Germinal center (tissue), 1 donor: ENCODE measurements at regions not wholly inside any gene's neighbourhood (a gene's known extent, or its start where the extent isn't known, plus 50 kb on each side); places are given as distances from the start of the nearest gene placed in this dataset.

ENCODE experiments used
- DNase-seq: peaks from one replicate; pipeline ENCODE4 v3.0.0; 2012; ENCODE audit warnings: mixed read lengths, low spot score

DNA sequence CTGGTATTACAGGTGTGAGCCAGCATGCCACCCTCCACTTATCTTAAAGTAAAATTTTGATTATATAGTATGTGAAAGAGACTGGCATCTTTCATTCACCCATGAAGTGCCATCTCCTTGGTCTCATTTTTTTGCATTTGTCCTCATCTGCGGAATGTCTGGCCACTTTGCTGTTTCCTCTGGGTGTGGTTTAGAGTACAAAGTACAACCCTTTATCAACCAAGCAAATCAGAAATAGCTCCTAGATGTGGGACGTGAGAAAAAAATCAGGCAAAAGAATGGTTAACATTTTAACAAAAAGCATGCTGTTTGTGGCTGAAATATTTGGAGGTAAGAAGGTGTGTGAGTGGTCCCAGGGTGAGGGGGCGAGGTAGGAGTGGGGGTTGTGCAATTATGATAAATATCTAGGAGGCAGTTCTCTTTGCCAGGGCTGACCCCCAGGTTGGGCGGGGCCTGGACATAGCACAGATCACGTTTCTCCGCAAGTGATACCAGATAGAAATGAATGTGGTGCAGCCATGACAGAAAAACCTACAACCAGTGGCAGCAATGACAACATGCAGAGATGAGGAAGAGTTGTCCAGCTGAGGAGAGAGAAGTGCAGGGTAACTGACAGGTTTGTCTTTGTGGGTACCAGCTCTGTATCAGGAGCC is 115.8 kb upstream of the SERTAD2 start:
- DNase-seq, result no peak

DNA sequence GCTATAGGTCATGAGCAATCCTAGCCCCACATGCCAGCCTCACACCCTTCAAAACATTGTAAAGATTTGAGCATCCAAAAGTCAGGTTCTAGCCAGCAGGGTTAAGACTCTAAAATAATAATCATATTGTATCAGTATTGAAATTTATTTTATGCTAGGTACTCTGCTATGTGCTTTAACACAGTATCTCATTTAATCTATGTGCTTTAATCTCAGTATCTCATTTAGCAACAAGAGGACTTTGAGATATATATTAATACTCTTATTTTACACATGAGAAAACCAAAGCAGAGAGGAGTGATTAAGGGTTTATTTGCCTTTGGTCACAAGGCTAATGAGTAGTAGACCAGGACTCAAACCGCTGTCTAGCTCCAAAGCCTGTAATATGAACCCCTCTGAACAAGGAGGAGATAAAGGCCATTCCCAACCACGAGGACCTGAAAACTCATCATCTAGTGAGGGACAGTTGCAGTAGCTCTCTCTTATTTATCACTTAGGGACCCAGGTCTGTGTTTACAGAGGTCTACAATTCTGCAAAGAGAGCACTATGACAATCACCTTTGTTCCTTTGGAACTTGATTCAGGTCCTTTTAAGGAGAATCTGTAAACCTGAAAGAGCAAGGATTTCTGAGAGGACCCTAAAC is 116.5 kb upstream of the SERTAD2 start:
- no peak for DNase-seq

DNA sequence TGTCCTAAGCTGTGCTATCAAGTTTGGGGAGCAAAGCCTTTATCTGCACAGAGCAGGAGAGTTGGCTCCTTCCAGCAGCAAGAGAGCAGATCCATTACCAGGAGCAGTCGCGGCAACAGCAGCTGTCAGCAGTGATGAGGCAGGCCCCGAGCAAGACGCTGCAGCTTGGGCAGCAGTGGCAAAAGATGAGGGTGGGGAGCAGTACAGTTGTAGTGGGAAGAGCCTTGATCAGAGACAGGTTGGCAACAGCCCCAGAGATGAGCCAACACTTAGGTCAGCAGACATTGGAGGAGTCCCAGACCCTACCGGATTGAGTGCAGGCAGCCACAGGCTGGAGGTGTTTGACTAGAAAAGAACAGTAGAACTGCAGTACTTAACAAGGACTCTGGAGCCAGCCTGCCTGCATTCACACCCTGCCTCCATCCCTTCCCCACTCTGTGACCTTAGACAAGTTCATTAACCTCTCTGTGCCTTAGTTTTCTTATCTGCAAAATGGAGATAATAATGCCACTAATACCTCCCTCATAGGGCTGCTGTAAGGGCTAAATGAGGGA is 117.1 kb upstream of the SERTAD2 start:
- DNase-seq, result no peak

DNA sequence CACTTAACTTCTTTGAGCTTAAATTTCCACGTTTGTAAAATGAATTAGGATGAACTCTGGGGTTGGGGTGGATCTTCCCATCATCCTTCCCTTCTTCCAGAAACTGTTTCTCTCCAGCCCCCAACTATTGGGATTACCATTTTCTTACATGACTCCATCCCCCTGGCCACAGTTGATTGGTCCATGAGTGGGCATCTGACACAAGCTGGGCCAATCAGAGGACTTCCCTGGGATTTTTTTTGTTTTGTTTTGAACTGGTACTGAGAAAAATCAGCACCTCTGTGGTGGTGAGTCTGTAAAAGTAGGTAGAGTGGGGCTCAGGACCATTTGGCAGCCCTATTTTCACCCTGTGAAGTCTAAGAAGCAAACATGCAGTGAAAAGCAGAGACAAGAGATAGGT is 118.0 kb upstream of the SERTAD2 start:
- no peak for DNase-seq

DNA sequence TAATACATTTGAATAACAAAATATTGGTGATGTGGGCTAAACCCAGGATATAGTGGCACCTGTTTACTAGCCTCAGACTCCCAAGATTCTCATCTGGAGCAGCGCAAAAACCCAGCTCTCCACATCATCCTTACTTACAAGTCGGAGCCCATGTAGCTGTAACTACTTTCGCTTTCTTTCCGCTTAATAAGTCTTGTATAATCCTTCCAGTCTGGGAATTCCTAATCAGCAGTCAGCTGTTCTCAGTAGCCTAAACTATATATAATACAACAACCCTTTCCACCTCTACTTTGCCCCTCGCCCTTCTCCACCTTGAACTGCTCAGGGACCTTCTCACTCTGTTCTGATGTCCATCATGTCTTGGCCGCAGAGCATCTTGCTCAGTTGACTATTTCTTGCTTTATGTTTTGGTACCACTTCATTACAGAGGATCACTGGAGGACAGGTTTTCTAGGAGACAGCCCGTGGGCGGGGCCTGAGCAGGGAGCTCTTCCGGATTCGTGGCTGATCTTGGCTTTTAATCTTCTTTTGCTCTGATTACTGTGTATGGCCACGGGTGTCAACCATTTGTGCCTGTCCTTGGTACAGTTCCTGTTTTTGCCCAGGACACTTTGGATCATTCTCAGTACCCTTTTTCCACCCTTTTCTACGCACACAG is 119.9 kb upstream of the SERTAD2 start:
- no peak for DNase-seq

DNA sequence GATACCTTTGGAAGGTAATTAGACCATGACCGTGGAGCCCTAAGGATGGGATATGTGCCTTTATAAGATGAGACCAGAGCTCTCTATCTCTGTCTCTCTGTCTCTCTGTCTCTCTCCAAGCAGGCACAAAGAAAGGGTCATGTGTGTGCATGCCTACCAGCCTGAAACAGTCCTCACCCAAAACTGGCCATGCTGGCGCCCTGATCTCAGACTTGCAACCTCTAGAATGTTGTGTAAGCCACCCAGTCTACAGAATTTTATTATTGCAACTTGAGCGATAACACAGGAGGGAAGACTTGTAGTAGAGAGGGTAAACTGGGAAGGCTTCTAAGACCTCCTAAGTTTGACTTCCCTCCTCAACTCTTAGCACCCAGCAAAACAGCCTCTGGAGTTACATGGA is 124.1 kb upstream of the SERTAD2 start:
- DNase-seq, result no peak

DNA sequence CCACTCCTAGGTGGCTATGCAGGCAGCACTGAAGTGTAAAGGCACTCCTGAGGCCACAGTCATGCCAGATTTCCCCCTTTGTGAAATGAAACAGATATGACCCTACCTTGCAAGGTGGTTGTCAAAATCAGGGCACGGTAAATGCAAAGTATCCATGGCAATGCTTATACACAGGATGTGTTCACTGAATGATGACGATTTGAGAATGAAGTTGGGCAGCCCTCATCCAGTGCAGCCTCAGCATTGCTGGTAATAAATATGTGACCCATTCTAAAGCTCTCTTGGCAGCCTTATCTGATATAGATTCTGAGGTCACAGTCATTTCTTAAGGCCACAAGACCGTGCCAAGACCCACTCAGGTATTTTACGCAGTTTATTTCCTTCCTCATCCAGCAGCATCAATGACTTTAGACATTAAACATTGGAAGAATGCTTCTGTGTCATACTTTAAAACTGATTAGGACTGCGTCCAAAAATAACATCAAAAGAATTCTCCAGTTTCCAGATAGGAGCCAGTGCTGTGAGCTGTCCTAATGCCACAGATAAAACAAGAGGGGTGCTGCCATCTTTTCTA is 125.5 kb upstream of the SERTAD2 start:
- no peak for DNase-seq

DNA sequence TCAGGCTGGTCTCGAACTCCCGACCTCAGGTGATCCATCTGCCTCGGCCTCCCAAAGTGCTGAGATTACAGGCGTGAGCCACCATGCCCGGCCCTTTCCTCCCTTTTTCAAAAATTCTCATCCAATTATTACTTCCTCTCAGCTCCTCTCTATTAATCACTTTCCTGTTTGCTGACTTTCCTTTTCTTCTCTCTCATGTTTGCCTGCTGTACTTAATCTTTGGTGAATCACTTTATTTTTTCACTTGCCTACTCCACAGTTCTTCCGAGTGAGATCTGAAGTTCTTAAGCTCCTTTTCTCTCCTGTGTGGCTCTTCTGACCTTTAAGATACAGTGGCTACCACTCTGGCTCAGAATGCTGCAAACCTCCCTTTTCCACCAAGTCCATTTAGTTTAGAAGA is 126.3 kb upstream of the SERTAD2 start:
- DNase-seq, result no peak

DNA sequence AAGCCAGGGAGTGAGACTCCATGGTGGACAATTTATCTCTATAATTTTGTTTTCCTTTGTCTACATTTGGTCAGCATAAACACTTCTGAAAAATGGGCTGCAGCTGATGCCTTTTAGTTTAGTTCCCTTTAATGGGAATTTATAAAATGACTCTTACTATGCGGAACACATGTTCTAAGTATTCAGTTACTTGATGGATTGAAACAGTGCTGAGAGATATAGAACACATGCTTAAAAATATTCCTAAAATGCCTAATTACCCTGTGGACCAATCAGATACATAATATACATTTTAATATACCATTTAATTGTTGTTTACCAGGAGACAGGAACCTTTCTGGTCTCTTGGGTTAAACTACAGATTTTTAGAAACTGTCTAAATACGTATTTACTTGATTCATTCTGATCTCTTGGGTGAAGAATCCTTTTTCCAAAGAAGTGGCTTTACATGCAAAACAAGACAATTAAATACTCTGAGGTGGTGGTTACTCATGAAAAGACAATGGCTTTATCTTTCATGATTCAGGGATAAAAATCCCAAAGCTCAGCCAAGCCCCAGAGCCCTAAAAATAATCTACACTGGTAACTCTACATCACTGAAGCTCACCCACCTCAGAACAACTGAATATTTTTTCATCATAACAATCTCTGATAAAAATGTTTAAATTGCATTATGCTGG is 128.1 kb upstream of the SERTAD2 start:
- DNase-seq, result no peak

DNA sequence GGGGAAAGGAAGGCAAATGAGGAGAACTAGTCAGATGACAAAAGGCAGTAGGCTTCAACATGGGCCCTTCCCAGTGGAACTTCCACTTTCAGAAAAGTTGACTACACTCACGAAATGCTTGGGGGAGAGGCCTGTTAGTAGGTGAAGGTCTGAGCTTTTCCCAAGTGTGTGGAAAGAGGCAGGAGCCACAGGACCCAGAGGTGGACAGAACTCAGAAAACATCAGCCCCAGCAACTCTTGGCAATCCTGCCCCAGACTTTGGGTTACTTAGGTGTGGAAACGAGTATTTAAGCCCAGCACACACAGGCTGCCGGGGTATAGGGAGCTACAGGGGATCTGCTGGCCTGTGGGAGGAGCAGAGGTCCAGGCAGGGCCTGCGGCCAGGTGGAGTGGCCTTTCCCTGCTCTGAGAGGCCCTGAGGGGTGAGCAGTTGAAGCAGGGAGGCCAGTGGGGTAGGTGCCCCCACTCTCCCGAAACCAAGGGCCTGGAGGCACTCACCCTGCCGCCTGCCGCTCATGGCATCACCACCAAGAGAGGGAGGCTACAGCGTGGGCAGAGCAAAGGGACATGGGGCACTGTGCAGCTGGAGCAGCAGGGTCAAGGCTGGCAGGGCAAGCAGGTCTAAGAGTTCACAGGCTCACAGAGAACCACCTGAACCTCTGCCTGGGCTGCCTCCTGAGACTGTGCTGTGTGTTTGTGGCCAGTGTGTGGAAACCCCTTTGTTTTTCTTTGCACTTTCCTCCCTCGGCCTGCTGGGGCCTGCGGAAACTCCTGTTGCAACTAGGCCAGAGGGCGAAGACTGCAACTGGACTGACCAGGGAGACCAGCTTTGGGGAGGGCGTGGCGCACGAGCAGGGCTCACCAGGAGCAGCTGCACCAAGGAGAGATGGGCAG is 130.7 kb upstream of the SERTAD2 start:
- no peak for DNase-seq

DNA sequence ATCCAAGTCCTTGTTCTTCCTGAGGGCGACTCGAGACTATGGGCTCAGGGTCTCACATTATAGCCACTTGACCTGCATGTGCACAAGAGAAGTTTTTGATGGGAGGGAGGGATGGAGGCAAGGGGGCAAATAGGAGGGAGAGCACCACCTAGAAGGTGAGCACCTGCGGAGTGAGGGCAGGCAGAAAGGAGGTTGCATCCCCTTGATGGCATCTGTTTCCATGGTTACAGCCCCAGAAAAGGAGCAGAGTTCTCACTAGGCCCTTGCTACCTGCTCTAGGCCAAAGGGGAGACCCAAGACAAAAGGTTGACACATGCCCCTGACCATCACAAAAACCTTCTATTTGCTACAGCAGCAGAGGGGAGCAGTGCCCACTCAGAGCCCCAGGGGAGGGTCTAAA is 131.5 kb upstream of the SERTAD2 start:
- no peak for DNase-seq

DNA sequence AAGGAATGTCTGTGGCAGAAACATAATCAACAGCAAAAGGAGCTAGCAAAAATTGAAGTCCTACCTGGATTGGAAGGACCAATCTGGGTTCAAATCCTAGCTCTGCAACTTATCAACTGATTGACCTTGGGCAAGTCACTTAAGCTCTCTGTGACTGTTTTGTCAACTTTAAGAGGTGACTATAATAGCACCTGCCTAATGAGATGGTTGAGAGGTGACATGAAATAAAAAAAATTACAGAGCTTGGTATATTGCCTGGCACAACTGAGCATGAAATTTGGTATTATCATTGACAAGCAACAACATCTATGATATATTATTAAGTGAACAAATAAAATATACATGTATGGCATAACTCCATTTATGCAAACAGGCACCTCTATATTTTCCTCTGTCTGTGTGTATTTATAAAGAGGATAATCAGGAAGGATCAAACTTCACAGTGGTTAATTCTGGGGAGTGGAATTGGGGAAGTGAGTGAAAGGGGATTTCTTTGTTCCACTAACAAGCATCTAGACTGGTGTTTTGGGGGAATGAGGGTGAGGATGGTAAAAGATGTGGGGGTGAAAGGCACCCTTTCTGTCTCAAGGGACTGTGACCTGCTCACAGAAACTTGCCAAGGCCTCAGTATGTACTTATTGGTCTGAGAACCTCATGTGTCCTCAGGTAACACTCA is 132.8 kb upstream of the SERTAD2 start:
- DNase-seq, result no peak

DNA sequence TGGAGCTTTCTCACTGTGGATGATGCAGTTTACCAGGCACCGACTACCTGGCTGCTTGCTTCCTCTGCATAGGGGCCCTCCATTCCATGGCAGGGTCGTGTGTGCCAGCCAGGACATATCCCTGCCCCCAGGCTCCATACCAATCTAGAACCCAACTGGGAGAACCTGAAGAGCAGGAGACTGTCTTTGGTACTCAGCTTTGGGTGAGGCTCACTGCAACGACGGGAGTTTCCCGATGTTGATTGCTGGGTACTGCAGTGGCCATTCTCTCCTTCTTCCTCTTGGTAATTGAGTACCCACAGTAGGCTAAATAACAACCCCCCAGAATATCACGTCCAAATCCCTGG is 133.3 kb upstream of the SERTAD2 start:
- DNase-seq, result no peak

DNA sequence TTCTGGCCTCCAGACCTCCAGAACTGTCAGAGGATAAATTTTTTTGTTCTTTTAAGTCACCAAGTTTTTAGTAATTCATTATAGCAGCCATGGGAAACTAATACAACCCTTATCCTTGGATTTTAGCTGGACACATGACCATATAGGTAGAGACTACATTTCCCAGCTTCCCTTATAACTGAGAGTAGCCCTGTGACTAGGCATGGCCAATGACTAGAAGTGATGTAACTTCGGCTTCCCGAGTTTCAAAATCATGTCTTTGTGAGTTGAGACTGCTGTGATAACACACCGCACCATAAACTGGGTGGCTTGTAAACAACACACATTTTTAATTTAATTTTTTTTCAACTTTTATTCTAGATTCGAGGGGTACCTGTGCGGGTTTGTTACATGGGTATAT is 134.0 kb upstream of the SERTAD2 start:
- no peak for DNase-seq

DNA sequence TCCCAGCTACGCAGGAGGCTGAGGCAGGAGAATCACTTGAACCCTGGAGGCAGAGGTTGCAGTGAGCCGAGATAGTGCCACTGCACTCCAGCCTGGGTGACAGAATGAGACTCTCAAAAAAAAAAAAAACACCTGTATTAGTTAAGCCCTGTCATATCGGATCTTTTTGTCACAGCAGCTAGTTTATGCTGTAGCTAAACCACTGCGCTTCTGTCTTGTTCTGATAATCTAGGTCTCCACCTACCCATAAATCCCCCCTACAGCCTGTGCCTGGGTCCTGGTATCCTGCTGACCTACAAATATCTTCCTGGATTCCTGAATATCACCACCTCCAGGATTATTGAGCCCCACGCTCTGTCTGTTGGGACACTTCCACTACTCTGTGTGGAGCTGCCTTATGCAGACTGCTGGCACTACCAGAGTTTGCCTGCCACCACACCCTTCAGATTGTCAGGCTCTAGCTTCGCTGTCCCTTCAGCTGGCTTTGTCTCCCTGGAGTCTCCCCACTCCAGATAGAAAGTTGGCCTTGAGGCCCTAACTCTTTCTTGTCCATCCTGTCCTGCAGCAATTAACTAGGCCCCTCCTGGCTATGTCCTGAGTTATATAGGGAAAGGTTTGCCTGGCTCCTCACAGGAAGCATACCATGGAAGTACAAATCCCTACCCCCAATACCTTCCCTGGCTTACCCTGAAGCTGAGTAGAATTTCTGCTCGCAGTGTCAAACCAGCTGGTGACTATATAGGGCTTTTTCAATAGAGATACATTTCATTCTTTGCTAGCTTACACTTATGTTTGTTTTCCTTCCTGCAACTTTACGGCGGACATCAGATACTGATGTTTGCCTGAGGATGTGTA is 136.0 kb upstream of the SERTAD2 start:
- no peak for DNase-seq

DNA sequence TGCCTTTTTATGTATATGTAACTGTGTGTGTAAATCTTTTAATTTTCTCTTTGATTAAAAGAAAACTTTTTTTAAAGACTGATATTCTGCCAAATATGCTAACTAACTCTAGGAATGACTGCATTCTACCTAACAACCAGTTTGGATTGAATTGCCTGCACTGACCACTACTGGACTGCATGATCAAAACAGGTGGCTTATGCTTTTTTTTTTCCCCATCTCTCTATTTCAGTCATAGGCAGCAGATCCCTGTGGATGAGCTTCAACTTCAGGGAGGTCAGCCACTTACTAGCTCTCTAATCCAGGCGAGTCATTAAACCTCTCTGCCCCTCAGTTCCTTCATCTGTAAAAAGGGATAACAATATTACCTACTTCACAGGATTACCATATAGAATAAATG is 138.6 kb upstream of the SERTAD2 start:
- no peak for DNase-seq

DNA sequence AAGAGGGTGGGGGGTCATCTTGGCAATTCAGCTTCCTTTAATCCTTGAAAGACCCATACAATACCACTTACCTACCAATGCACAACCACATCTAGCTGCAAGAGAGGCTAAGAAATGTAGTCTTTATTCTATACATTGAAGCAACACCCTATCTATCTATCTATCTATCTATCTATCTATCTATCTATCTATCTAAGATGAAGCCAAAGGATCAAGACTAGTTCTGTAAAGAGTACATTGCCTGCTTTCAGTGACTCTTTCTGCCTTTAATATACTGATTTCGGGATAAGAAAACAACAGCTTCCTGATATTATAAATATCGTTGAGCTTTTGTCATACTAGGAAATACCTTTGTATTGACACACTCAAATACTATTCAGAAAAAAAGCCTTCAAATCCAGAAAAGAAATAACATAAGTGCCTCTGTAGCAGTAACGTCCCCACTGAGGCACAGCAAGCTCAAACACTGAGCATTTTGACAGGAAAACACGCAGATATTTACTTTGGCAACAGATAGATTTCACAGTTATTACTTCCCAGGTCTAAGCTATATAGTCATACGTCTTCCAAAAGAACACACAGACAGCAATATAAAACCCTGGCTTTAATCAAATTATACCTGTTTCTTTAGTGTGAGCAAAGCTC is 139.4 kb upstream of the SERTAD2 start:
- no peak for DNase-seq

DNA sequence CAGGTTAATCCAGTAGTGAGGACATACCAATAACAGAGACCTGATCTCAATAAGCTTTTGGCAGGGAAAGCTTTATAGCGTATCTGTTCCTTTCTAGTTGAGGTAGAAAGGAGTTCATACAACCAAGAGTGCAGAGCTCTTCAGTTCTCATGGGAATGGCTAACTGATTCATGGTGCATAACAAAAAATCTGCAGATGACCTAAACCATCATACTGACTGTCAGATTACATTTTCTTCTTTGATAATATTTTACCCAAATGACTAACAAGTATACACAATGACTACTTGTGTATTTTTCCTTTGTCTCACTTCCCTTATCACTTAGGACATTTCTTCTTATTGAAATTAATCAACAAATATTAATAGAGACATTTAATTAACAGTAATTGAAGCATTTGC is 140.0 kb upstream of the SERTAD2 start:
- no peak for DNase-seq

DNA sequence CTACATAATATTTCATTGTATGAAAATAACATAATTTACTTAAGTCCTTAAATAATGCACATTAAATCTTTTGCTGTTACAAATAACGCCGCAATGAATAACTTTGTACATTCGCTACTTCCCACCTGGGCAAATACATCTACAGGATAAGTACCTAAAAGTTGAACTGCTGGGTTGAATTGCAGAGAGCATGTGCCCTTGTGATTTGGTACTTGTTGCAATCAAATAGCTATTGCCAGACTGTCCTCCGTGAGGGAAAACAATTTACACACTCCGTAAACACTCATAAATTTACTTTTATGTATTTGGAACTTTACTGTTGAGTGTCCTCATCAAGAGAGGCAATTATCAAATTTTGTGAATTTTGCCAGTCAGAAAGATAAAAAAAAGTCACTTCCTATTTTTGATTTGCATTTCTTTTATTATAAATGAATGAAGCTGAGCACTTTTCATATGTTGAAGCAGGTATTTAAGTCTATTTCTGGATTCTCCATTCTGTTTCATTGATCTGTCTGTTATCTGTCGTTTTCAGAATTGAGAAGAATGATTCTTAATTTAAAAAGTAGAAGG is 140.8 kb upstream of the SERTAD2 start:
- DNase-seq, result no peak
